ENCODE measurements at regions not wholly inside any gene's neighbourhood (a gene's known extent, or its start where the extent isn't known, plus 50 kb on each side); places are given as distances from the start of the nearest gene placed in this dataset.

- intact Hi-C loops (cut with DNase I), result no loop called here
- Histone ChIP-seq H3K27ac (no peak overlapping the region), H3K27me3 (no peaks in the 10 kb centered on the region), H3K36me3 (no peaks in the 10 kb centered on the region), H3K4me1 (ENCODE audit: insufficient read depth) (no peaks in the 10 kb centered on the region), H3K4me3 (no peak overlapping the region), H3K9me3 (no peaks in the 10 kb centered on the region)
- 22 to 33% (median 23%) methylated on average over 5 of the region's 5 CpGs for WGBS, 3 donors
- no peak for TF ChIP-seq POLR2A (IDR thresholded peaks at IDR 0.05)
- TF ChIP-seq EP300 (IDR thresholded peaks at IDR 0.05), result no peak
- no peak for TF ChIP-seq CTCF (IDR thresholded peaks at IDR 0.05)
- DNase-seq, result no peak
Measured at GRCh38 chr10:64312876-64313275, 791.7 kb downstream of the REEP3 start.

GRCh38 chr10:64313967-64314366 is 792.8 kb downstream of the REEP3 start:
- Histone ChIP-seq H3K36me3 (no peaks in the 10 kb centered on the region), H3K4me1 (ENCODE audit: insufficient read depth) (no peaks in the 10 kb centered on the region), H3K4me3 (no peak overlapping the region), H3K27ac (no peak overlapping the region), H3K27me3 (no peaks in the 10 kb centered on the region), H3K9me3 (no peaks in the 10 kb centered on the region)
- intact Hi-C loops (cut with DNase I), result no loop called here
- 67 to 73% (median 73%) methylated on average over 2 of the region's 2 CpGs for WGBS, 3 donors
- DNase-seq, result no peak
- TF ChIP-seq CTCF (IDR thresholded peaks at IDR 0.05), result no peak
- TF ChIP-seq EP300 (IDR thresholded peaks at IDR 0.05), result no peak
- no peak for TF ChIP-seq POLR2A (IDR thresholded peaks at IDR 0.05)

GRCh38 chr10:64316416-64316815 is 795.2 kb downstream of the REEP3 start:
- H3K4me1 ChIP-seq (ENCODE audit: insufficient read depth), result no peaks in the 10 kb centered on the region
- H3K36me3 ChIP-seq, result no peaks in the 10 kb centered on the region
- WGBS, 3 donors, result 5 to 9% (median 7%) methylated on average over 1 of the region's 1 CpG
- intact Hi-C loops (cut with DNase I), result no loop called here
- TF ChIP-seq EP300 (IDR thresholded peaks at IDR 0.05), result no peak
- no peak for TF ChIP-seq CTCF (IDR thresholded peaks at IDR 0.05)
- no peak for TF ChIP-seq POLR2A (IDR thresholded peaks at IDR 0.05)
- H3K9me3 ChIP-seq, result no peaks in the 10 kb centered on the region
- no peak overlapping the region for H3K4me3 ChIP-seq
- no peaks in the 10 kb centered on the region for H3K27me3 ChIP-seq
- H3K27ac ChIP-seq, result no peak overlapping the region
- no peak for DNase-seq

- intact Hi-C loops (cut with DNase I), result no loop called here
- no peak overlapping the region for H3K4me3 ChIP-seq
- no peaks in the 10 kb centered on the region for H3K36me3 ChIP-seq
- TF ChIP-seq CTCF (IDR thresholded peaks at IDR 0.05), result no peak
- H3K9me3 ChIP-seq, result no peaks in the 10 kb centered on the region
- DNase-seq, result no peak
- H3K27me3 ChIP-seq, result no peaks in the 10 kb centered on the region
- no peak overlapping the region for H3K27ac ChIP-seq
- 91 to 93% (median 91%) methylated on average over 3 of the region's 3 CpGs for WGBS, 3 donors
- no peaks in the 10 kb centered on the region for H3K4me1 ChIP-seq (ENCODE audit: insufficient read depth)
Measured at GRCh38 chr10:64316833-64317232, 795.6 kb downstream of the REEP3 start.

- intact Hi-C loops (cut with DNase I), result no loop called here
- DNase-seq, result no peak
- TF ChIP-seq EP300 (IDR thresholded peaks at IDR 0.05), result no peak
- no peak for TF ChIP-seq POLR2A (IDR thresholded peaks at IDR 0.05)
- TF ChIP-seq CTCF (IDR thresholded peaks at IDR 0.05), result no peak
- H3K27ac ChIP-seq, result no peak overlapping the region
- H3K4me3 ChIP-seq, result no peak overlapping the region
- no peaks in the 10 kb centered on the region for H3K4me1 ChIP-seq (ENCODE audit: insufficient read depth)
- no peaks in the 10 kb centered on the region for H3K27me3 ChIP-seq
- no peaks in the 10 kb centered on the region for H3K36me3 ChIP-seq
- H3K9me3 ChIP-seq, result no peaks in the 10 kb centered on the region
- WGBS, 3 donors, result 75 to 86% (median 80%) methylated on average over 6 of the region's 6 CpGs
Measured at GRCh38 chr10:64320448-64320847, 799.2 kb downstream of the REEP3 start.
